Small intestine (tissue), 7 donors: ENCODE measurements at regions not wholly inside any gene's neighbourhood (a gene's known extent, or its start where the extent isn't known, plus 50 kb on each side); places are given as distances from the start of the nearest gene placed in this dataset.

Experiments
- DNase-seq, 2 donors: peaks; one replicate each; pipeline versions ENCODE4 v3.0.0 to v3.0.0-alpha.2; 2013
- FAIRE-seq: peaks from 2 replicates; lab custom pipeline; 2012; peaks lifted over from hg19 to GRCh38; lab: Jason Lieb, UNC
- H3K27ac ChIP-seq, 3 donors: one replicate each; pipeline ENCODE4 v1.5.1; 2013; ENCODE audit warnings: low read length in 2 of 3, mild to moderate bottlenecking in 2 of 3, control low read depth in 1 of 3, inconsistent platforms in 1 of 3, low read depth in 1 of 3, moderate library complexity in 1 of 3
- H3K27me3 ChIP-seq, 3 donors: one replicate each; pipeline ENCODE4 v1.6.1; 2013; ENCODE audit warnings: low read length in 3 of 3, inconsistent platforms in 1 of 3; ENCODE audit not compliant: control insufficient read depth in 3 of 3, insufficient read depth in 3 of 3
- H3K36me3 ChIP-seq, 3 donors: one replicate each; pipeline ENCODE4 v1.6.1; 2013; ENCODE audit warnings: low read length in 3 of 3, inconsistent platforms in 1 of 3, low read depth in 1 of 3, mild to moderate bottlenecking in 1 of 3, moderate library complexity in 1 of 3; ENCODE audit not compliant: control insufficient read depth in 3 of 3, insufficient read depth in 2 of 3
- H3K4me1 ChIP-seq, 3 donors: one replicate each; pipeline ENCODE4 v1.6.1; 2013; ENCODE audit warnings: low read length in 2 of 3, inconsistent platforms in 1 of 3, low read depth in 1 of 3, mild to moderate bottlenecking in 1 of 3, moderate library complexity in 1 of 3; ENCODE audit not compliant: control insufficient read depth in 3 of 3, insufficient read depth in 2 of 3
- H3K4me3 ChIP-seq, 3 donors: one replicate each; pipeline ENCODE4 v1.5.1; 2013; ENCODE audit warnings: low read length in 3 of 3, control low read depth in 1 of 3, inconsistent platforms in 1 of 3, low read depth in 1 of 3, mild to moderate bottlenecking in 1 of 3, moderate library complexity in 1 of 3
- H3K9me3 ChIP-seq, 2 donors: one replicate each; pipeline ENCODE4 v1.6.1; 2013; ENCODE audit warnings: low read depth in 1 of 2, low read length in 1 of 2; ENCODE audit not compliant: control insufficient read depth in 2 of 2, insufficient read depth in 1 of 2
- WGBS, 3 donors: extraction: QIAGEN DNeasy Blood & Tissue Kit; methylation state at CpG; one replicate each; pipeline ENCODE4 v1.1.7; 2013; 5-methylcytosine and 5-hydroxymethylcytosine counted together
- donor health status: healthy with polysubstance abuse.
- donor health status: control.
- donor health status: control.
- donor health status: Bipolar disorder and iron deficiency.
- donor health status: healthy.

DNA sequence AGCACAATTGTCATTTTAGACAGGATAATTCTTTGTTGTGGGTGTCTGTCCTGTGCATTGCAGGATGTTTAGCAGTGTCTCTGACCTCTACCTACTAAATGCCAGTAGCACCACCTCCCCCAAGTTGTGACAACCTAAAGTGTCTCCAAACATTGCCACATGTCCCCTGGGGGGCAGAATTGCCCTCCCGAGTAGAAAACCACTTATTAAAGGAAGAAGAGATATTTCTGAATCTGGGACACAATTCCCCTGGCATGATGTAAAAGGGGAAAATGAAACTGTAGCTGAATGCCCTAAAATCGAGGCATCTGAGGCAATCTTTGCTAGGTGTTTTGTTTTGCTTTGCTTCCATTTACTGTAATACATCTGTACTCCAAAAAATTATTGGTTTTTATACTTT lies 116.8 kb upstream of the NAP1L1 start:
- DNase-seq (no peak), FAIRE-seq (no peak)
- H3K4me3 ChIP-seq, result no peak overlapping the region
- WGBS, 3 donors, result 33 to 55% (median 34%) methylated on average over 2 of the region's 2 CpGs
- no peak overlapping the region for H3K27ac ChIP-seq
- H3K27me3 ChIP-seq, result peaks cover 0 to 3% (median 0%) of the 10 kb centered on the region in 3 donors
- no peaks in the 10 kb centered on the region for H3K4me1 ChIP-seq
- no peaks in the 10 kb centered on the region for H3K36me3 ChIP-seq
- peaks cover 0 to 27% of the 10 kb centered on the region in 2 donors for H3K9me3 ChIP-seq

DNA sequence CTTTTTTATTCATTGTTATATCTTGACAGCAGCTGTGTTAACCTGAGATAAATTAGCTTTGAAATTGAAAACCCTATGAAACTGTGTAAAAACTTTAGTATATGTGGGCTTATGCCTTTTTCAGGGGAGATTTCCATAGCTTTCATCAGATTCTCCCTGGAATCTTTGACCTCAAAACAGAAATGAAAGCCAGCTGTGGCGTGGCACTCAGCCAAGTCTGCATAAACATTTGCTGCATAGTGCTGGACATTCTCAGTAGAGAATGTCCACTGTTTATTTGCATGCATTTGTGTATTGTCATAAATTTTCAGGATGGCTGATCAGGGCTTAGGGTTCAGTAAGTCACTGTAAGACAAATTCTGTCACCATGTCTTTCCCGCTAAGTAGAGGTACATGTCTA lies 115.3 kb upstream of the NAP1L1 start:
- no peak overlapping the region for H3K4me3 ChIP-seq
- 63 to 80% (median 75%) methylated on average over 2 of the region's 2 CpGs for WGBS, 3 donors

DNA sequence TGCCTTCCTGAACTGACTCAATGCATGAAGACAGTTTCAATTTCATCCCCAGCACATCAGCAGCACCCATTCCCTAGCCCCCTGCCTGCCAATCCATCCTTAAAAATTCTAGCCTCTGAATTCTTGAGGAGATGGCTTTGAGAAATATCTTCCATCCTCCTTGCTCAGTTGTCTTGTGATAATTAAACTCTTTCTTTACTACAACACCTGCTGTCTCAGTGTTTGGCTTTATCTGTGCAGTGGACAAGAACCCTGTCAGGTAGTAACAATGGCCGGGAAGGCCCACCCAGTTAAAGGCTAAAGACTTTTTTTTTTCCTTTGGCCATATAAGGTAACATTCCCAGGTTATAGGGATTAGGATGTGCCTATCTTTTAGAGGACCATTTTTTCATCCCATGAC lies 114.4 kb upstream of the NAP1L1 start:
- no peaks in the 10 kb centered on the region for H3K36me3 ChIP-seq
- no peak overlapping the region for H3K4me3 ChIP-seq
- 87 to 96% (median 89%) methylated on average over 1 of the region's 1 CpG for WGBS, 3 donors
- no peaks in the 10 kb centered on the region for H3K4me1 ChIP-seq
- peaks cover 0 to 27% of the 10 kb centered on the region in 2 donors for H3K9me3 ChIP-seq
- H3K27me3 ChIP-seq, result peaks cover 0 to 4% (median 0%) of the 10 kb centered on the region in 3 donors
- no peak overlapping the region for H3K27ac ChIP-seq
- FAIRE-seq, result no peak
- DNase-seq, result no peak

More for the DNA sequence above, 115.3 kb upstream of the NAP1L1 start:
- Histone ChIP-seq H3K36me3 (no peaks in the 10 kb centered on the region), H3K27ac (no peak overlapping the region), H3K27me3 (peaks cover 0 to 4% (median 0%) of the 10 kb centered on the region in 3 donors), H3K9me3 (peaks cover 0 to 27% of the 10 kb centered on the region in 2 donors), H3K4me1 (no peaks in the 10 kb centered on the region)
- DNase-seq (no peak), FAIRE-seq (no peak)

DNA sequence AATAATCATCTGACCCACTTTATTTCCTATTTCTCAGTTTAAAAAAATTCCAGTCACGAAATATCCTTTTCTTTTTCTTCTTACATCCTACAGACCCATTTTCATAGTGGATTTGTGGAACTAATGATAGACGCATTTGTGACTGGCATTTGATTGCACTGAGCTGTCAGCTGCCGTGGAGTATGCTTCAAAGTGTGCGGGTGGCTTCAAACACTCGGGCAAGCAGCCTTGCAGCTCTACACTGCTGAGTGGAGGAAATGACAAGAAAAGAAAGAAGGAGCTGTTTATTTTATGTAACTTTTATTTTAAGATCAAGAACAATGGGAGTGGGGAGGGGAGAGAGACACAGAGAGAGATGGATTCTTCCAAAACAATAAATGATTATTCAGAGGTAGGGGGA lies 112.8 kb upstream of the NAP1L1 start:
- Histone ChIP-seq H3K9me3 (peaks cover 0 to 19% of the 10 kb centered on the region in 2 donors), H3K4me3 (no peak overlapping the region), H3K27me3 (peaks cover 0 to 4% (median 0%) of the 10 kb centered on the region in 3 donors), H3K4me1 (no peaks in the 10 kb centered on the region), H3K27ac (no peak overlapping the region), H3K36me3 (no peaks in the 10 kb centered on the region)
- no peak for DNase-seq
- FAIRE-seq, result no peak
- 65 to 82% (median 66%) methylated on average over 5 of the region's 5 CpGs for WGBS, 3 donors

DNA sequence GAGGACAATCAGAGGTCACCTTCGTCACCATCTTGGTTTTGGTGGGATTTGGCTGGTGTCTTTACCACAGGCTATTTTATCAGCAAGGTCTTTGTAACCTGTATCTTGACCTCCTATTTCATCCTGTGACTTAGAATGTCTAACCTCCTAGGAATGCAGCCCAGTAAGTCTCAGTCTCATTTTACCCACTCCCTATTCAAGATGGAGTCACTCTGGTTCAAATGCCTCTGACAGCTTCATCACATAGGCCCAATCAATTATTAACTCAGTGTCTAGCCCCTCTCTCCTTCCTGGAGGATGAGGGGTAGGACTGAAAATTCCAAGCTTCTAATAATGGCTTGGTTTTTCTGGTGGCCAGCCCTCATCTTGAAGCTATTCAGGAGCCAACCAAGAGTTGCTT lies 111.4 kb upstream of the NAP1L1 start:
- Histone ChIP-seq H3K27ac (no peak overlapping the region), H3K36me3 (no peaks in the 10 kb centered on the region), H3K4me3 (no peak overlapping the region), H3K9me3 (peaks cover 0 to 16% of the 10 kb centered on the region in 2 donors), H3K27me3 (peaks cover 0 to 2% (median 0%) of the 10 kb centered on the region in 3 donors), H3K4me1 (no peaks in the 10 kb centered on the region)
- FAIRE-seq (no peak), DNase-seq (no peak)
- WGBS, 3 donors, result 38 to 91% (median 39%) methylated on average over 1 of the region's 1 CpG

DNA sequence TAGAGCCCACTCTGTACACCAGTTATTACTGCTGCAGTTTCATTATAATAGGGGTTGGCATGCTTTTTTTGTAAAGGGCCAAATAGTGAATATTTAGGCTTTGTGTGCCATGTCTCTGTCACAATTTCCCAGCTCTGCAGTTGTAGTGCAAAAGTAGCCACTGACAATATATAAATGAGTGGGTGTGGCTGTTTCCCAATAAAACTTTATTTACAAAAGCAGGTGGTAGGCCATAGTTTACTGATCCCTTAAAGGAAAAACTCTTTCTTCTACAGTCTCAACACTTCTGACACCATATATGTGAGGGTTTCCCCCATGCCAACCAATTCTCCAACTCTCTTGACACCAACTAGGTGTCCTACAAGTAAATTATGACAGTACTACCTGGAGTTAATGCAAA lies 110.2 kb upstream of the NAP1L1 start:
- FAIRE-seq, result no peak
- peaks cover 0 to 2% (median 0%) of the 10 kb centered on the region in 3 donors for H3K27me3 ChIP-seq

DNA sequence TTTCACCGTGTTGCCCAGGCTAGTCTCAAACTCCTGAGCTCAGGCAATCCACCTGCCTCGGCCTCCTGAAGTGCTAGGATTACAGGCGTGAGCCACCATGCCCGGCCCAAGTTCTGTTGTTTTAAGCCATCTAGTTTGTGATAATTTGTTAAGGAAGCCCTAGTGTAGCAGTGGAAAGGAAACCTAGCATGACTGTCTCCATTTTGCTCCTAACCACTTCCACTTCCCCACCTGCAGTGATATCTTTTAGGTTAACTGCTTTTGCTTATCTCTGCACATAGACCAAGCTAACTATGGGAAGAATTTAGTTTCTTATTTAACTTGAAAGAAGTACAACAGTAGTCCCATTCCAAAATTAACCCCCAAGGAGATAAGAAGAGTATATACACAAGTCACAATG lies 109.5 kb upstream of the NAP1L1 start:
- WGBS, 3 donors, result 61 to 77% (median 75%) methylated on average over 4 of the region's 4 CpGs
- no peak for FAIRE-seq

More for the DNA sequence above, 110.2 kb upstream of the NAP1L1 start:
- DNase-seq, result no peak
- peaks cover 0 to 14% of the 10 kb centered on the region in 2 donors for H3K9me3 ChIP-seq
- H3K27ac ChIP-seq, result no peak overlapping the region
- H3K4me1 ChIP-seq, result peaks cover 0 to 9% (median 0%) of the 10 kb centered on the region in 3 donors
- H3K4me3 ChIP-seq, result no peak overlapping the region
- no peaks in the 10 kb centered on the region for H3K36me3 ChIP-seq

DNA sequence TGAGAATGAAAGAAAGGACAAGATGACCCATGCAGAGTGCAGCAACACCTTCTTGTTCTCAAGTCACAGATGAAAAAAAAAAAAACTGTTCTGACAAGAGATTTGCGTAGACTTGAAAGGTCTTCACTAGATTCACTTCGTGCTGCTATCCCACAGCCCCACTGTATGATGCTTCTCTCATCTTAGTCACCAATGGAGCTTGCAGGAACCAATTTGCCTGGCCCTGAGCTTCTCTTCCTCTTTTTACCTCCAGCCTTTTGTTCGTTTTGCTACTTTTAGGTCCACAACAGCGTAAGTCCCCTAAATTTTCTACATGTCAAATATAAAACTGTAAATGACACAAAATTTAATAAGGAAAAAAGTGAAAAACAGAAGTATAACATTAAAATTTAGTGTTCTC lies 107.9 kb upstream of the NAP1L1 start:
- DNase-seq, result no peak
- peaks cover 0 to 2% (median 0%) of the 10 kb centered on the region in 3 donors for H3K27me3 ChIP-seq
- peaks cover 0 to 14% (median 0%) of the 10 kb centered on the region in 3 donors for H3K4me1 ChIP-seq
- no peaks in the 10 kb centered on the region for H3K36me3 ChIP-seq
- no peaks in the 10 kb centered on the region for H3K9me3 ChIP-seq
- no peak for FAIRE-seq
- WGBS, 3 donors, result 80 to 84% (median 81%) methylated on average over 4 of the region's 4 CpGs
- no peak overlapping the region for H3K27ac ChIP-seq
- H3K4me3 ChIP-seq, result no peak overlapping the region

More for the DNA sequence above, 109.5 kb upstream of the NAP1L1 start:
- Histone ChIP-seq H3K36me3 (no peaks in the 10 kb centered on the region), H3K4me1 (peaks cover 0 to 14% (median 0%) of the 10 kb centered on the region in 3 donors), H3K27ac (no peak overlapping the region), H3K4me3 (no peak overlapping the region), H3K9me3 (peaks cover 0 to 10% of the 10 kb centered on the region in 2 donors), H3K27me3 (peaks cover 0 to 2% (median 0%) of the 10 kb centered on the region in 3 donors)
- no peak for DNase-seq

DNA sequence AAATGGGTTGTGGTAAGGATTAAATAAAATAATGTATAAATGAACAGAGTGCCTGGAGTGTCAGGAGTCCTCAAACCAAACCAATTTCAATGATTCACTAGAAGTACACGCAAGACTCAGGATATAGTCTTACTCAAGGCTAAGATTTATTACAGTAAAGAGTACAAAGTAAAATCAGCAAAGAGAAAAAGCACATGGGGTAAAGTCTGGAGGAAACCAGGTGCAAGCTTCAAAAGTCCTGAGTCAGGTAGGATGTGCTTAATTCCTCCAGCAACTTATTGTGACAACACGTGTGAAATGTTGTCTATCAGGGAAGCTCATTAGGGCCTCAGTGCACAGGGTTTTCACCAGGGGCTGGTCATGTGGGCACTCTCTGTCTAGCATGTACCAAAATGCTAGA lies 105.8 kb upstream of the NAP1L1 start:
- Histone ChIP-seq H3K4me1 (peaks cover 0 to 14% (median 0%) of the 10 kb centered on the region in 3 donors), H3K27me3 (no peaks in the 10 kb centered on the region), H3K4me3 (no peak overlapping the region), H3K9me3 (no peaks in the 10 kb centered on the region), H3K36me3 (no peaks in the 10 kb centered on the region), H3K27ac (peak overlapping the region in 1 of 3 donors; percentile 57)
- 9 to 53% (median 52%) methylated on average over 2 of the region's 2 CpGs for WGBS, 3 donors
- DNase-seq (peak in 1 of 2 donors; percentile 73), FAIRE-seq (no peak)
